Activated CD4-positive, alpha-beta T cell treated with anti-CD3 and anti-CD28 coated beads, Interleukin-2, amount 10 ng/mL, durations not matched to agents 24 days and 14 days (primary cell): ENCODE measurements at regions not wholly inside any gene's neighbourhood (a gene's known extent, or its start where the extent isn't known, plus 50 kb on each side); places are given as distances from the start of the nearest gene placed in this dataset.

Source experiments
- DNase-seq: peaks from one replicate; pipeline ENCODE4 v3.0.0; 2022
- H3K27ac Mint-ChIP-seq: one replicate; pipeline ENCODE4 v1.8.0; 2022; ENCODE audit warnings: mild to moderate bottlenecking, mixed read lengths
- H3K27me3 Mint-ChIP-seq: one replicate; pipeline ENCODE4 v1.8.0; 2022; ENCODE audit warnings: mixed read lengths
- H3K36me3 Mint-ChIP-seq: one replicate; pipeline ENCODE4 v1.8.0; 2022; ENCODE audit warnings: low read depth, mild to moderate bottlenecking, mixed read lengths
- H3K4me1 Mint-ChIP-seq: one replicate; pipeline ENCODE4 v1.8.0; 2021; ENCODE audit warnings: mixed read lengths
- H3K4me3 Mint-ChIP-seq: one replicate; pipeline ENCODE4 v1.8.0; 2022; ENCODE audit warnings: mild to moderate bottlenecking, moderate library complexity, mixed read lengths
- H3K9me3 Mint-ChIP-seq: one replicate; pipeline ENCODE4 v1.8.0; 2021; ENCODE audit warnings: mixed read lengths
- intact Hi-C: fragments of 100-400 bp; cut with micrococcal nuclease; formaldehyde crosslinking; loops from one replicate; pipeline ENCODE4 v1.15.1; 2023

GRCh38 chr18:40531051-40531450 is 1424.0 kb upstream of the PIK3C3 start:
- intact Hi-C loops, result no loop called here
- H3K4me1 Mint-ChIP-seq, result no peaks in the 10 kb centered on the region
- no peaks in the 10 kb centered on the region for H3K27me3 Mint-ChIP-seq
- DNase-seq, result no peak
- no peak overlapping the region for H3K27ac Mint-ChIP-seq
- H3K4me3 Mint-ChIP-seq, result no peak overlapping the region
- H3K9me3 Mint-ChIP-seq, result no peaks in the 10 kb centered on the region
- H3K36me3 Mint-ChIP-seq, result no peaks in the 10 kb centered on the region

- H3K4me3 Mint-ChIP-seq, result no peak overlapping the region
- intact Hi-C loops, result no loop called here
These were observed 1425.6 kb upstream of the PIK3C3 start for GRCh38 chr18:40529478-40529877.

GRCh38 chr18:40524881-40525280 is 1430.2 kb upstream of the PIK3C3 start:
- no peak for DNase-seq
- no peak overlapping the region for H3K27ac Mint-ChIP-seq
- no peaks in the 10 kb centered on the region for H3K4me1 Mint-ChIP-seq
- H3K9me3 Mint-ChIP-seq, result no peaks in the 10 kb centered on the region
- H3K36me3 Mint-ChIP-seq, result no peaks in the 10 kb centered on the region
- intact Hi-C loops, result no loop called here
- no peaks in the 10 kb centered on the region for H3K27me3 Mint-ChIP-seq
- no peak overlapping the region for H3K4me3 Mint-ChIP-seq

More at GRCh38 chr18:40529478-40529877, 1425.6 kb upstream of the PIK3C3 start:
- Mint-ChIP-seq H3K9me3 (no peaks in the 10 kb centered on the region), H3K27ac (no peak overlapping the region), H3K36me3 (no peaks in the 10 kb centered on the region), H3K4me1 (no peaks in the 10 kb centered on the region), H3K27me3 (no peaks in the 10 kb centered on the region)
- no peak for DNase-seq

GRCh38 chr18:40523287-40523686 is 1431.7 kb upstream of the PIK3C3 start:
- no peaks in the 10 kb centered on the region for H3K4me1 Mint-ChIP-seq
- H3K27me3 Mint-ChIP-seq, result no peaks in the 10 kb centered on the region
- DNase-seq, result no peak
- H3K36me3 Mint-ChIP-seq, result no peaks in the 10 kb centered on the region
- no peak overlapping the region for H3K27ac Mint-ChIP-seq
- H3K4me3 Mint-ChIP-seq, result no peak overlapping the region
- intact Hi-C loops, result no loop called here
- H3K9me3 Mint-ChIP-seq, result no peaks in the 10 kb centered on the region

- Mint-ChIP-seq H3K36me3 (no peaks in the 10 kb centered on the region), H3K9me3 (peaks cover 4% of the 10 kb centered on the region), H3K4me3 (no peak overlapping the region), H3K27me3 (no peaks in the 10 kb centered on the region), H3K4me1 (no peaks in the 10 kb centered on the region), H3K27ac (no peak overlapping the region)
- DNase-seq, result no peak
- intact Hi-C loops, result no loop called here
These were observed 1454.0 kb upstream of the PIK3C3 start for GRCh38 chr18:40501026-40501425.

- intact Hi-C loops, result no loop called here
- DNase-seq, result no peak
- Mint-ChIP-seq H3K36me3 (no peaks in the 10 kb centered on the region), H3K27ac (no peak overlapping the region), H3K4me3 (no peak overlapping the region), H3K4me1 (no peaks in the 10 kb centered on the region), H3K9me3 (peaks cover 4% of the 10 kb centered on the region), H3K27me3 (no peaks in the 10 kb centered on the region)
These were observed 1460.4 kb upstream of the PIK3C3 start for GRCh38 chr18:40494603-40495002.

- no peaks in the 10 kb centered on the region for H3K4me1 Mint-ChIP-seq
- no peak overlapping the region for H3K4me3 Mint-ChIP-seq
- no peak overlapping the region for H3K27ac Mint-ChIP-seq
- DNase-seq, result no peak
- H3K27me3 Mint-ChIP-seq, result no peaks in the 10 kb centered on the region
- H3K9me3 Mint-ChIP-seq, result peaks cover 4% of the 10 kb centered on the region
- intact Hi-C loops, result no loop called here
- no peaks in the 10 kb centered on the region for H3K36me3 Mint-ChIP-seq
These were observed 1461.7 kb upstream of the PIK3C3 start for GRCh38 chr18:40493316-40493715.

GRCh38 chr18:40489301-40489700 is 1465.7 kb upstream of the PIK3C3 start:
- Mint-ChIP-seq H3K27me3 (no peaks in the 10 kb centered on the region), H3K4me1 (no peaks in the 10 kb centered on the region), H3K36me3 (no peaks in the 10 kb centered on the region), H3K9me3 (no peaks in the 10 kb centered on the region), H3K4me3 (no peak overlapping the region), H3K27ac (no peak overlapping the region)
- intact Hi-C loops, result no loop called here
- DNase-seq, result no peak

GRCh38 chr18:40485318-40485717 is 1469.7 kb upstream of the PIK3C3 start:
- Mint-ChIP-seq H3K9me3 (peaks cover 3% of the 10 kb centered on the region), H3K27me3 (no peaks in the 10 kb centered on the region), H3K4me3 (no peak overlapping the region), H3K4me1 (no peaks in the 10 kb centered on the region), H3K27ac (no peak overlapping the region), H3K36me3 (no peaks in the 10 kb centered on the region)
- DNase-seq, result no peak
- intact Hi-C loops, result no loop called here

- no peaks in the 10 kb centered on the region for H3K9me3 Mint-ChIP-seq
- H3K27me3 Mint-ChIP-seq, result no peaks in the 10 kb centered on the region
These were observed 1481.6 kb upstream of the PIK3C3 start for GRCh38 chr18:40473221-40474029.

GRCh38 chr18:40470723-40471122 is 1484.3 kb upstream of the PIK3C3 start:
- DNase-seq, result no peak
- Mint-ChIP-seq H3K27me3 (no peaks in the 10 kb centered on the region), H3K27ac (no peak overlapping the region), H3K36me3 (no peaks in the 10 kb centered on the region), H3K4me1 (no peaks in the 10 kb centered on the region), H3K9me3 (peaks cover 3% of the 10 kb centered on the region), H3K4me3 (no peak overlapping the region)
- intact Hi-C loops, result no loop called here

More at GRCh38 chr18:40473221-40474029, 1481.6 kb upstream of the PIK3C3 start:
- no peak for DNase-seq
- Mint-ChIP-seq H3K36me3 (no peaks in the 10 kb centered on the region), H3K4me3 (no peak overlapping the region), H3K27ac (no peak overlapping the region), H3K4me1 (no peaks in the 10 kb centered on the region)
- intact Hi-C loops, result no loop called here

GRCh38 chr18:40469851-40470250 is 1485.2 kb upstream of the PIK3C3 start:
- DNase-seq, result no peak
- Mint-ChIP-seq H3K27me3 (no peaks in the 10 kb centered on the region), H3K27ac (no peak overlapping the region), H3K4me1 (no peaks in the 10 kb centered on the region), H3K9me3 (peaks cover 3% of the 10 kb centered on the region), H3K36me3 (no peaks in the 10 kb centered on the region), H3K4me3 (no peak overlapping the region)
- intact Hi-C loops, result no loop called here

GRCh38 chr18:40469316-40469715 is 1485.7 kb upstream of the PIK3C3 start:
- Mint-ChIP-seq H3K27ac (no peak overlapping the region), H3K27me3 (no peaks in the 10 kb centered on the region), H3K4me3 (no peak overlapping the region), H3K36me3 (no peaks in the 10 kb centered on the region), H3K4me1 (no peaks in the 10 kb centered on the region), H3K9me3 (peaks cover 3% of the 10 kb centered on the region)
- DNase-seq, result no peak
- intact Hi-C loops, result no loop called here

- H3K27ac Mint-ChIP-seq, result no peak overlapping the region
- H3K27me3 Mint-ChIP-seq, result no peaks in the 10 kb centered on the region
- DNase-seq, result no peak
- intact Hi-C loops, result no loop called here
- H3K4me1 Mint-ChIP-seq, result no peaks in the 10 kb centered on the region
- peaks cover 6% of the 10 kb centered on the region for H3K9me3 Mint-ChIP-seq
- H3K36me3 Mint-ChIP-seq, result no peaks in the 10 kb centered on the region
- no peak overlapping the region for H3K4me3 Mint-ChIP-seq
These were observed 1491.0 kb upstream of the PIK3C3 start for GRCh38 chr18:40464032-40464431.

- no peaks in the 10 kb centered on the region for H3K27me3 Mint-ChIP-seq
- no peak overlapping the region for H3K4me3 Mint-ChIP-seq
- intact Hi-C loops, result no loop called here
- H3K4me1 Mint-ChIP-seq, result no peaks in the 10 kb centered on the region
- DNase-seq, result no peak
- H3K9me3 Mint-ChIP-seq, result peaks cover 4% of the 10 kb centered on the region
- no peak overlapping the region for H3K27ac Mint-ChIP-seq
- no peaks in the 10 kb centered on the region for H3K36me3 Mint-ChIP-seq
These were observed 1501.1 kb upstream of the PIK3C3 start for GRCh38 chr18:40453903-40454302.
